ENCODE measurements at regions not wholly inside any gene's neighbourhood (a gene's known extent, or its start where the extent isn't known, plus 50 kb on each side); places are given as distances from the start of the nearest gene placed in this dataset.

GRCh38 chr18:60668583-60668982 is 296.0 kb upstream of the MC4R start:
- H4K20me1 ChIP-seq (ENCODE audit: insufficient read depth, low read length): no peaks in the 10 kb centered on the region
- no peaks in the 10 kb centered on the region for H3K79me2 ChIP-seq (ENCODE audit: insufficient read depth, low read depth, low read length)
- ChIA-PET CTCF (ENCODE audit: unreplicated experiment) (no interaction called here), POLR2A (no interaction called here)
- H3K4me3 ChIP-seq (ENCODE audit: low read depth, low read length, poor library complexity, severe bottlenecking): no peak overlapping the region
- H2AFZ ChIP-seq (ENCODE audit: low read length): no peak overlapping the region
- intact Hi-C loops (cut with micrococcal nuclease; ENCODE audit: unreplicated experiment): no loop called here
- TF ChIP-seq EZH2phosphoT487 (IDR thresholded peaks at IDR 0.05; ENCODE audit: borderline replicate concordance, low read depth, low read length): no peak
- TF ChIP-seq CTCF (conservative IDR thresholded peaks at IDR 0.05; ENCODE audit: low read length): 0 out of 2 replicates have a peak, but pooled peaks have one; percentile 24
- no peak overlapping the region for H3K4me2 ChIP-seq (ENCODE audit: low read length)
- H3K4me1 ChIP-seq (ENCODE audit: insufficient read depth, low read length, poor library complexity, severe bottlenecking): no peaks in the 10 kb centered on the region
- no peaks in the 10 kb centered on the region for H3K9me3 ChIP-seq (ENCODE audit: low read length)
- no peak for DNase-seq (ENCODE audit: low spot score)
- no peaks in the 10 kb centered on the region for H3K9me2 ChIP-seq (ENCODE audit: insufficient read depth, low read length)
- no peak overlapping the region for H3K27ac ChIP-seq (ENCODE audit: low read depth, low read length, poor library complexity, severe bottlenecking)
- no peaks in the 10 kb centered on the region for H3K36me3 ChIP-seq (ENCODE audit: insufficient read depth, low read length)
- BruUV-seq (replicated peaks): no TSS peak

GRCh38 chr18:60669938-60670337 is 297.4 kb upstream of the MC4R start:
- Histone ChIP-seq H3K36me3 (ENCODE audit: insufficient read depth, low read length) (no peaks in the 10 kb centered on the region), H2AFZ (ENCODE audit: low read length) (no peak overlapping the region), H3K9me3 (ENCODE audit: low read length) (no peaks in the 10 kb centered on the region), H3K79me2 (ENCODE audit: insufficient read depth, low read depth, low read length) (no peaks in the 10 kb centered on the region), H3K4me3 (ENCODE audit: low read depth, low read length, poor library complexity, severe bottlenecking) (no peak overlapping the region), H4K20me1 (ENCODE audit: insufficient read depth, low read length) (no peaks in the 10 kb centered on the region), H3K4me1 (ENCODE audit: insufficient read depth, low read length, poor library complexity, severe bottlenecking) (no peaks in the 10 kb centered on the region), H3K4me2 (ENCODE audit: low read length) (no peak overlapping the region), H3K9me2 (ENCODE audit: insufficient read depth, low read length) (no peaks in the 10 kb centered on the region), H3K27ac (ENCODE audit: low read depth, low read length, poor library complexity, severe bottlenecking) (no peak overlapping the region)
- ChIA-PET POLR2A (no interaction called here), CTCF (ENCODE audit: unreplicated experiment) (no interaction called here)
- BruUV-seq (replicated peaks): no TSS peak
- intact Hi-C loops (cut with micrococcal nuclease; ENCODE audit: unreplicated experiment): no loop called here
- DNase-seq (ENCODE audit: low spot score): no peak
- TF ChIP-seq CTCF (conservative IDR thresholded peaks at IDR 0.05; ENCODE audit: low read length) (no peak), EZH2phosphoT487 (IDR thresholded peaks at IDR 0.05; ENCODE audit: borderline replicate concordance, low read depth, low read length) (no peak)

- no peaks in the 10 kb centered on the region for H3K79me2 ChIP-seq (ENCODE audit: insufficient read depth, low read depth, low read length)
- no peaks in the 10 kb centered on the region for H3K36me3 ChIP-seq (ENCODE audit: insufficient read depth, low read length)
- CTCF ChIA-PET (ENCODE audit: unreplicated experiment): no interaction called here
- POLR2A ChIA-PET: no interaction called here
- no peaks in the 10 kb centered on the region for H4K20me1 ChIP-seq (ENCODE audit: insufficient read depth, low read length)
- BruUV-seq (replicated peaks): no TSS peak
- H3K9me2 ChIP-seq (ENCODE audit: insufficient read depth, low read length): no peaks in the 10 kb centered on the region
- H2AFZ ChIP-seq (ENCODE audit: low read length): no peak overlapping the region
- H3K4me1 ChIP-seq (ENCODE audit: insufficient read depth, low read length, poor library complexity, severe bottlenecking): no peaks in the 10 kb centered on the region
- intact Hi-C loops (cut with micrococcal nuclease; ENCODE audit: unreplicated experiment): no loop called here
- H3K4me2 ChIP-seq (ENCODE audit: low read length): no peak overlapping the region
- H3K27ac ChIP-seq (ENCODE audit: low read depth, low read length, poor library complexity, severe bottlenecking): no peak overlapping the region
- no peak for DNase-seq (ENCODE audit: low spot score)
- TF ChIP-seq EZH2phosphoT487 (IDR thresholded peaks at IDR 0.05; ENCODE audit: borderline replicate concordance, low read depth, low read length): no peak
- no peak for TF ChIP-seq CTCF (conservative IDR thresholded peaks at IDR 0.05; ENCODE audit: low read length)
- no peak overlapping the region for H3K4me3 ChIP-seq (ENCODE audit: low read depth, low read length, poor library complexity, severe bottlenecking)
- no peaks in the 10 kb centered on the region for H3K9me3 ChIP-seq (ENCODE audit: low read length)
Observed at GRCh38 chr18:60671021-60671420, 298.4 kb upstream of the MC4R start.

Measured in OCI-LY7 (cell line).